Hematopoietic multipotent progenitor cell (in vitro differentiated cells): ENCODE measurements at regions not wholly inside any gene's neighbourhood (a gene's known extent, or its start where the extent isn't known, plus 50 kb on each side); places are given as distances from the start of the nearest gene placed in this dataset.
A peak's percentile ranks its signal among the peaks of the same experiment; 100 is the strongest.
"Not testable (repeated sequence)": the region's sequence is repeated elsewhere in the genome, so short reads cannot be mapped to it uniquely, and the experiment has no call there.

ENCODE experiments used
- DNase-seq, 3 donors: peaks; one replicate each; pipeline ENCODE4 v3.0.0-alpha.2; 2011 to 2015; ENCODE audit warnings: low read depth in 2 of 3, low spot score in 2 of 3

DNA sequence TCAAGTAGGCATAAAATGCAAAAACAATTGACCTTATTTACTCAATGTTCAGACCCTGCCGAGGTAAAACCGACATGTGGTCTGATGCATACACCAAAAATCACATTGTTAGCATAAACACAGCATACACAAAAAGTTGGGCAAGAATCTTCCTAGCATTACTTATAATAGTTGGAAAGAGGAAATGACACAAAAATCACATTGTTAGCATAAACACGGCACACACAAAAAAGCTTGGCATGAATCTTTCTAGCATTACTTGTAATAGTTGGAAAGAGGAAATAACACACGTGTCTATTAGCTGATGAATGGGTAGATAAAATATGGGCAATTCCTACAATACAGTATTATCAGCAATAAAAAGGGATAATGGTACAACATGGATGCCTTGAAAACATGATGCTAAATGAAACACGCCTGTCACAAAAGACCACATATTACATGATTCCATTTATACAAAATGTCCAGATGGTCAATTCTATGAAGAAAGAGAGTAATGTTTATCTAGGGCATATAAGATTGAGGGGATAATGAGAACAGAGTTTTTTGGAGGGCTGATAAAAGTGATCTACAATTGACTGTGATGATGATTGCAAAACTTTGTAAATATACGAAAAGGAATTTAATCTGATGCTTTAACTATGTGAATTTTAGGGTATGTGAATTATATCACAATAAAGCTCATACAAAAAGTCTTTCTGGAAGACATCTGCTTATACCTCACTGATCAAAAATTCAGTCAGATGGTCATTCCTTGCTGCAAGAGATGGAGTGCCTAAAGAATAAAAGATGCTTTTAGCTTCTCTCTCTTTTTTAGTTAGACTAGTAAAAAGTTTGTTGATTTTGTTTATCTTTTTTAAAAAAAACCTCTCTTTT, 1019.5 kb upstream of the CITED2 start:
- no peak for DNase-seq

DNA sequence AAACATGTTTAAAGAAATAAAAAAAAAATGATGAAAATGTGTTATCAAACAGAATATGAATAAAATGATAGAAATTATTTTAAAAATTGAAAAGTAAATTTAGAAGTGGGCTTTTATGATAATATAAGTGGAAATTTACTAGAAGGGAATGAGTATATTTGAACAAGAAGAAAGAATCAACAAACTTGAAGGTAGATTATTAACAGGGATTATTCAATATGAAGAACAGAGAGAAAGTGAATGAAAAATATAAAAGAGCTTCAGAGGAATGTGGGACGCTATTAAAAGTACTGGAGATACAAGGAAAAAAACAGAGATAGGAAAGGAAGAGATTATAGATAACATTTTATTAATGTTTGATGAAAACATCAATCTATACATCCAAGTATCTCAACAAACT, 1014.4 kb upstream of the CITED2 start:
- DNase-seq: no peak

DNA sequence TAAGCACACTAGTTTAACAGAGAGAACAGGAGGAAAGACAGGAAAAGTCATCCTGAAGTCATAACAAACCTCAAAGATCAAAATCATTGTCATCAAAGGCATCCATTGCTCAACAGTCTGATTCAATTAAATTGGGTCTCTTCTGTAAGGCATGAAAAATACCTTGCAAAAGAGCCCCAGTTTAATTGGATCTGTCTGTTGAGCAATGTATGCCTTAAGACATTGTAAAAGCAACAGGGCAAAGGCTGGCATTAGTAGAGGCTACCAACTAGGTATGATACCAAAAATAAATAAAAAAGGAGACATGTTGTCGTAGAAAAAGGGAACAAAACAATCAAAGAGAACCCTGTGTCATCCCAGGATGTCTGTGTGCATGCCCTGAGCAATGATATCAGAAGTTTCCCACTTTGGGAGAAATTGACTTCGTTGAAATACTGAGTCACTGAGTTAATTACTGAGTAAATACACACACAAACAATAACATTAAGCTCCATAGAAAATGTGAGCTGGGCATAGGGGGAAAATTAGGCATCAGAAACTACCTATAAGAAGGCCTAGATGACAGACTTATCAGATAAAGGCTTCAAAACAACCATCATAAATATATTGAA, 1013.8 kb upstream of the CITED2 start:
- DNase-seq: no peak

DNA sequence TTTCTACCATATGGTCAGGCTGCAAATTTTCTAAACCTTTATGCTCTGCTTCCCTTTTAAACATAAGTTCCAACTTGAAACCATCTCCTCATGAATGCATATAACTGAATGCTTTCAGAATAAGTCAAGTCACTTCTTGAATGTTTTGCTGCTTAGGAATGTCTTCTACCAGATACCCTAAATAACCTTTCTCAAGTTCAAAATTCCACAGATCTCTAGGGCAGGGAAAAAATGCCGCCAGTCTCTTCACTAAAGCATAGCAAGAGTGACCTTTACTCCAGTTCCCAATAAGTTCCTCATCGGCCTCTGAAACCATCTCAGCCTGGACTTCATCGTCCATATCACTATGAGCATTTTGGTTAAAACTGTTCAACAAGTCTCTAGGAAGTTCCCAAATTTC, 1011.2 kb upstream of the CITED2 start:
- no peak for DNase-seq

DNA sequence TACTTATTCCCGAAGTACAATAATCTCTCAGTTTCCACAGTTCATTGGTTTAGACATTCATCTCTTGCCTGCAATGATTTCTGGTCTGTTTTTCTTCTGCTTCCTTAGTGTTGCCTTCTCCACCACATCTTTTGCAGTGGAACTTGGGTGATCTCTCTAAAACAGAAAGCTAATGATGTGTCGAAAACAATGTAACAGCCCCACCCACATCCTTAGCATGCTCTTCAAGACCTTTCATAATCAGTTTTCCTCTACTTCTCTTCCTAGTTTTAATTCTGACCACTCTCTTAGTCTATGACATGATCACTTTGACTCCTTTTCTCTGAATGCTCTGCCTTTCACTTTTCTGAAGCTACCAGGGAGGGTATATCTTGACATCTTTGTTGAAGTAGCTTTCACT, 1007.9 kb upstream of the CITED2 start:
- no peak for DNase-seq

DNA sequence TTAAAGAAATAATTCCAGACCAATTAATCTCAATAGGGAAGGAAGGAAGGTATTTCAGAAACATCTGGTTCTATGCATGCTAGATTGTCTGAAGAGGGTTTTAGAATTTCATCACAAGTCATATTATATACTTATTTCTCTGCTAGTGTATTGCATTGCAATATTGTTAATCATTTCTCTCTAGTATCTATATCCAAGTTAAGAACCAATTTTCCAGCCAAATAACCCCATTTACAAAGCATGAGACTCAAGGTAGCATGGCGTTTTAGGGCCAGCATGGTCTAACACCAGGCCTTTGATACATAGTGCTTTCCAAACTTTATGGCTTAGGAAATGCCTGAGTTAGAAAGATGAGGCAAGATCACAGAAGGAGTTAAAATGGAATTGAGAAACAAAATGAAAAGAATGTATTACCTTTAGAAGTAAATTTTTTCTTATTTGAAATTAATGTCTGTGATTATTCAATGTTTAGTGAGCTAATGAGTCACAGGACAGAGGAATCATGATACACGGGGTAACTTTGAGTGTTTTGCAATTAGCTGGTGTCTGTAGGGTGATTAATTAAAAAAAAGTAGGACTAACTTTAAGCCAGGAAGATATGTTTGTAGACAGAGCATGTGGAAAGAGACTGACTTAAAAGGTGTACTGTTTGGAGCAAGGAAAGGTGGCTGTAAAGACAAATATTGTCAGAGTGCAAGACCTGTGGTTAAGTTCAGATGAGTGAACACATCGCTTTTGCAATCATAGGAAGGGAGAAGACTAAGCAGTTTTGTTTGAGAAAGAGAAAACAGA, 1006.2 kb upstream of the CITED2 start:
- no peak for DNase-seq

DNA sequence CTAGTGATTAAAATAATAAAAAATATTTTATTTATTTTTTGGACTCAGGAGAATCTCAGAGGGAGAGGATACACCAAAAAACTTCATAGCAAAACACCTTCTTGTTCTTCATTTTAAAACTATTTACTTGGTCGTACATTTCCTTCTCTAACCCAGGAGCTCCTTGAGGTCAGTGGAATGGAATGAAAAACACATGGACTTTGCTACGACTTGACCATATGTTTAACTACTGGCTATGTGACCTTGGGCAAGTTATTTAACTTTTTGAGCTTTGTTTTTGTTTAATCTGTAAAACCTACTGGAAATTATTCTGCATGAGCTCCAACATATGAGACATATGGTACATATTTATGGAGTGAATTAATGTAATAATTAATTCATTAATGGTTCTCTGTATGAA, 1005.5 kb upstream of the CITED2 start:
- DNase-seq: no peak

DNA sequence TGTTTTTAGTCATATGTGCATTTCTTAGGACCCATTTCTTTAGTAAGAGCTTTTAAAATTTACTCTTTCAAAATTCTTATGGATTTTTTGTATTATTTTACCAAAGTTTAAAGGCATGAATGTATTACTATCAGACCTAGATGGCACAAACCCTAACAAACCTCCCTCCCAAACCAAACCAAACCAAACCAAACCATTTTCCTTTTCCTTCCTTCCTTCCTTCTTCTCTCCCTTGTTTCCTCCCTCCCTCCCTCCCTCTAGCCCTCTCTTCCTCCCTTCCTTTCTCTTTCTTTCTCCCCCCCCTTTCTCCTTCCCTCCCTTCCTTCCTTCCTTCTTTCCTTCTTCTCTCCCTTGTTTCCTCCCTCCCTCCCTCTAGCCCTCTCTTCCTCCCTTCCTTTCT, 1001.8 kb upstream of the CITED2 start:
- DNase-seq: no peak

DNA sequence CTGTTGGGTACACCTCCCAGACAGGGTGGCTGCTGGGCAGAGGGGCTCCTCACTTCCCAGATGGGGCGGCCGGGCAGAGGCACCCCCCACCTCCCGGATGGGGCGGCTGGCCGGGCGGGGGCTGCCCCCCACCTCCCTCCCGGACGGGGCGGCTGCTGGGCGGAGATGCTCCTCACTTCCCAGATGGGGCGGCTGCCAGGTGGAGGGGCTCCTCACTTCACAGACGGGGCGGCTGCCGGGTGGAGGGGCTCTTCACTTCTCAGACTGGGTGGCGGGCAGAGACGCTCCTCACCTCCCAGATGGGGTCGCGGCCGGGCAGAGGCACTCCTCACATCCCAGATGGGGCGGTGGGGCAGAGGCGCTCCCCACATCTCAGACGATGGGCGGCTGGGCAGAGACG, 999.3 kb upstream of the CITED2 start:
- not testable (repeated sequence) for DNase-seq

DNA sequence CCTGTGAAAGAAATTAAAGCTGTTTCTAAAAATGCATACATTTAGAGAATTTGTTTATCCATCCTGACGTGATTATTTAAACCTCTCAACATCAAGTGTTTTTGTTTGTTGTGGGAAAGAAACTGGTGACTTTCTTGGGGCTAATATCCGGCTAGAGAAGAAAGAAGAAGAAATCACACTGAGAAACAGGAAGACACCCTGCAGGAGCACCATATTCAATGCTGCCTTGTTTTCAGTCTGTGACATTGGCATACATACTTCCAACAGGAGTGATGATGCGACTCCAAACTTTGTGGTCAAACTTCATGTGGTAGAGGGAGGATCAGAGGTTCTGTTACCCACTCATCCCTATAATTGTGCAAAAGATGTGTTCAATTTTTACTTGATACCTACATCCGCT, 997.6 kb upstream of the CITED2 start:
- no peak for DNase-seq

DNA sequence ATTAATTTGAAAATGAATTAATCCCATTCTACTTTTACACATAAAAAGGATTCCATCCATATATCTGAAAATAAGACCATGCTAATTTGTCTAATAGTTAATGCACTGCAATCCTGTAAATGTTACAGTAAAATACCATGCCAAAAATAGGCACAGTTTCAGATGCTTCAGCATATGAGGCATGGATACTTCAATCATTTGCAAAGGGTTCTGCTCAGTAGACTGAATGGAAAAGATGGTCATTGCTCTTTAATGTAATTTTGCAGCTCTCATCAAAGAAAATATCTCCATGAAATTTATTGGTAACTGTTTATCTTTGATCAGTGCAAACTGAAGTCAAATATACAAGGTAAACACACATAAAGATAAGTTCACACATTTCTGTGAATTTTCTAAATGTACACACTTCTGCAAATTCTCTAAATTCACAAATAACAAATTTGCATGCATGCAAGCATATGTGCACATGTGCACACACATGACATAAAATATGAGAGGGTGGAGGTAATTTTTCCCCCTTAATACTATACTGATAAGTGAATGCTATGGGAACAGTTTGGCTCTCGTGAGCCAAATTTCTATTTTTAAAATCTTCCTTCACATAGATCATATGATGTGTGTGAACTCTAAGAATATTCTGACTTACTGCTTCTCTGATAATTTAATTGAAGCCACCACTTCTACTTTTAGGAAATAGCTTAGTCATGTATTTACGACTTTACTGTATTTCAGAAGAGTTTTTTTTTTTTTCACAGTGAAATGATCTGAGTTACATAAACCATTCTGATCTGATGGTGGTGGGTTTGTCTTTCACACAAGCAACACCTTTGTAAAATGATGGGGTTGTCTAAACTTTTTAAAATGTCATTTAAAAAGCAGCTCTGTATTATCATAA, 996.8 kb upstream of the CITED2 start:
- peak in 1 of 3 donors; percentile 34 for DNase-seq

DNA sequence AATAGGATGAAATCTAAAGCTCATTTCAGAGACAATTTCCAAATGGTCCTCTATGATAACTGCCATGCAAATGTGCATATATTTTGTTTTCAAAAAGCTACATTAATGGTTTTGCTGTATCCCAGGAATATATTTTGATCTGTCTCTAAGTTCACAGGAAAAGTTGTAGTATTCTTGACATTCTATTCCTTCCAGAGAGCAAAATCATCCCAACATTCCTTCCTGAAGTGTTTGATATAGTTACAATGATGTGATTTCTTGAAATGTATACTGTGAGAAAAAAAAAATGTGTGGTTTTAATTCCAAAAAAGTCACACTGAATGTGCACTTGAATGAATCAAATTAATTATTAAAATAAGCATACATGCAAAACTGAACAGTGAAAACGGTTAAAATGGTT, 996.0 kb upstream of the CITED2 start:
- no peak for DNase-seq

DNA sequence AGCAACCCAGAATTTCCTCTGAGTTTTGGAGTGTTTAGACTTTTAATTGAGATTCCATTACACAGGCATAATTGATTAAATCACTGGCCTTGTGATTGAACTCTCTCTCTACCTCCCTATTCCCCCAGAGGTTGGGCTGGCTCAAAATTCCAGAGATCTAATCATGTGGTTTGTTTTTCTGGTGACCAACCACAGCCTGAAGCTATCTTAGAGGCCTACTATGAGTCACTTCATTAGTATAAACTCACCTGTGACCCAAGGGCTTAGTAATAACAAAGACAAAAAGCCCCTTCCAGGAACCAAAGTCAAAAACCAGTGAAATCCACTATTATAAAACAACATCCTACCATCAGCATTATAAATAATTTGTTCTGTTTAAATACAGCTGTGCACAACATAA, 992.5 kb upstream of the CITED2 start:
- no peak for DNase-seq

DNA sequence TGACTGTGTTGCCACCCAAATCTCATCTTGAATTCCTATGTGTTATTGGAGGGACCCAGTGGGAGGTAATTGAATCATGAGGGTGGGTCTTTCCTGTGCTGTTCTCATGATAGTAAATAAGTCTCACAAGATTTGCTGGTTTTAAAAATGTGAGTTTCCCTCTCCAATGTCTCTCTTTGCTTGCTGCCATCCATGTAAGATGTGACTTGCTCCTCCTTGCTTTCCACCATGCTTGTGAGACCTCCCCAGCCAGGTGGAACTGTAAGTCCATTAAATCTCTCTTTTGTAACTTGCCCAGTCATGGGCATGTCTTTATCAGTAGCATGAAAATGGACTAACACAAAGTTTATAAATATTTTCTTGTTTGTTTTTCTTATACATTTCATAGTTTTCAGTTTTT, 990.5 kb upstream of the CITED2 start:
- no peak for DNase-seq

DNA sequence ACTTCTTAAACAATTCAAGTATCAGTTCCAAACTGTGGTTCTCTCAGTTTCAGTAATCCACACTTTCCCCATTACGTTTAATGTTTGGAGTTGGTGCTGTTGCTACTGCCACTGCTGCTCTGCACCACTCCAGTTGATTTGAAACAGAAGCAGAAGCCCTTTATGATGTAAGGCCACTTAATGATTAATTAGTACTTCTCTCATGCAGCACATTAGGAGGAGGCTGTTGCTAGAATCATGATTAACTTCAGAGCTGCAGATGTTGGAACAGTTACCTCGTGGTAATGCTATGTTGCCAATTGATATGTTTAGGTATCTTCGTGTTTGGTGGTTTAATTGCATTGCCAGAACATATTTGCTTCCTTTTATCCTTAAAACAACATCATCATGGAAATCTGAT, 986.2 kb upstream of the CITED2 start:
- DNase-seq: no peak

DNA sequence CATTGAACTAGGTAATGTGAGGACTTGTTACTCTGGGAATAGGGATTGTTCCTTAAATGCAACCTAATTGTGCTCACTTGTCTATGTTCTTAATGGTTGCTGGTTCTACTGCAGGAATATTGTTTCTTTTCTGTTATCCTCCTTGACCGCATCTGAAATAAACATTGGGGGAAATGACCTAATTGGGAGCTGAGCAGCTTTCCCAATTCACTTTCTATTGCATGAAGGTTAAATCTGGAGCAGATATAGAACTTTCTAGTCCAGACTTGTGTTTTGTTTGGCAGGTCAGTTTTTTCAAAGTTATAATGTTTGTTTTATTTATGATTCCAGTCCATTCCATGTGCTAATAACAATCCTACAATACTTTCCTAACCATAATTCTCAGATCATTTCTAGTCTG, 981.0 kb upstream of the CITED2 start:
- DNase-seq: no peak

DNA sequence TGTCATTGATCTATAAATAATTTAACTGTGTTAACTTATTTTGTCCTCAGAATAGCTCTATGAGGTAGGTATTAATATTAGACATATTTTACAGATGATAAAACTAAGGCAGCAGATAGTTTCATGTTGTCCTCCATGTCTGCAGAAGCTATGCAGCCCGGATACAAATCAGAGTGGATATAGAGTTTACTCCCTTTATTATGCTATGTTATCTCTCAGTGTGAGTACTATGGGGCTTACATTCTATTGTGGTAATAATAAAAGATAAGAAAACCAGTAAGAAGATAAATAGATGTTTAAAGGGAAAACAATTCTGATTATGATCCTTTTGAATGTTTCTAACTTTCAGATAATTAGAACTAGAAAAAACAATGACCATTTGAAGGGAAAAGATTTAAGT, 979.8 kb upstream of the CITED2 start:
- no peak for DNase-seq

DNA sequence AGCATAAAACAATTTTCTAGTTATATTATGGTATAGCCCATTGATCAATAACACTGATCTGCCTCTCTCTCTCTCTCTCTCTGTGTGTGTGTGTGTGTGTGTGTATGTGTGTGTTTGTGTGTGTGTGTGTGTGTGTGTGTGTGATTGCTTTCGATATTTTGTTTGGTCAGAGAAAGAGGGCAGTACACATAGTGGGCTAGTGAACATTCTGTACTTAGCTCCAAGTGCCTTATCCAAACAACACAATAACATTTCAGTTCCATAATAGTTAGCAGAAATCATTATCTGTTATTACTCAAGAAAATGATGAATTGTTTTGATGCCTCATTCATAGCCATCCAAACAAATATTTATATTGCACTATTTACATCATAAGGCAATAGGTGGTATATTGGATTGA, 979.1 kb upstream of the CITED2 start:
- DNase-seq: no peak

DNA sequence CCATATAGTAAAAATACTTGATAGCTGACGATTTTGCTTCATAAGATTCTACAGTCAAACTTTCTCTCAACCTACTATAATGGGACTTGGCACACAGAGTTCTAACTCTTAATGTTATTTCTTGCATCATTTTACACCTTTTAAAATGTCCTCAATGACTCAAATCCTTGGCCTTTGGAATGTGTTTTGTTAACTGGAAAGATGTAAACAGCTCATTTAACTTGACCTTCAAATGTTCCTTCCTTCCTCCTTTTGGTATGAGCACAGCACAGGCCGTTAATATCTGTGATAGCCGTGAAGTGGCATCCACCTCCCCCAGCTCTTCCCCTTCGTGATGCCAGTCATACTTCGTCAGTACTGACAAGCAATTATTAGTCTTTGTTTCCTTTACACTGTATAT, 972.0 kb upstream of the CITED2 start:
- DNase-seq: no peak

DNA sequence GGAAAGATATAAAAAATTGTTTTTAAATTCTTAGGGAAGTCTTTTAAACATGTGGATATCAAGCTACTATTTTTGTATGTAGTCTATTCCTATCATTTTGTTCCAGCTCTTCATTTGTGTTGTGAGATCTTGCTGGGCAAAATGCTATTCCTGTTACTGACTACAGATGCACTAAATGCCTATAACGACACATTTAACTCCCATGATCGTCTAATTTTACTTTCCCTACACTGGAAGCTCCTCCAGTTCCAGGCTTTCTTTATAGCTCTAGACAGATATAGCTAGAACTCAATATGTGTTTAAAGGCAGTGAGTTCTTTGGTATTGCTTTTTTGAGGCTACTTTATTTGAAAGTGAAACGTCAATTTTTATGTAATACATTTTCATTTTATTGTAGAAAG, 971.5 kb upstream of the CITED2 start:
- no peak for DNase-seq
